ENCODE measurements at regions not wholly inside any gene's neighbourhood (a gene's known extent, or its start where the extent isn't known, plus 50 kb on each side); places are given as distances from the start of the nearest gene placed in this dataset.
"Not testable (repeated sequence)": the region's sequence is repeated elsewhere in the genome, so short reads cannot be mapped to it uniquely, and the experiment has no call there.

GRCh38 chr6:13874191-13874549, 50.6 kb upstream of the RNF182 start:
- DNase-seq, result no peak

GRCh38 chr6:13873288-13874190, 51.2 kb upstream of the RNF182 start:
- DNase-seq, result peak; percentile 88

- no peak for DNase-seq
Measured at GRCh38 chr6:13872681-13873080, 52.1 kb upstream of the RNF182 start.

GRCh38 chr6:13872006-13872405, 52.7 kb upstream of the RNF182 start:
- DNase-seq, result not testable (repeated sequence)

- DNase-seq, result no peak
Measured at GRCh38 chr6:13870214-13870830, 54.4 kb upstream of the RNF182 start.

- no peak for DNase-seq
Measured at GRCh38 chr6:13868236-13868635, 53.9 kb upstream of the MCUR1 start.

GRCh38 chr6:13866301-13866700, 51.9 kb upstream of the MCUR1 start:
- DNase-seq, result no peak

GRCh38 chr6:13865141-13865540, 50.8 kb upstream of the MCUR1 start:
- DNase-seq, result peak; percentile 34

- not testable (repeated sequence) for DNase-seq
Measured at GRCh38 chr6:13864669-13865068, 50.3 kb upstream of the MCUR1 start.
